ENCODE measurements at regions not wholly inside any gene's neighbourhood (a gene's known extent, or its start where the extent isn't known, plus 50 kb on each side); places are given as distances from the start of the nearest gene placed in this dataset.

- no peak overlapping the region for H3K27ac ChIP-seq (ENCODE audit: low read depth, low read length)
- peak overlapping the region; percentile 44 for H3K4ac ChIP-seq (replicated peaks; ENCODE audit: insufficient read length, low read depth, low read length)
- H2BK20ac ChIP-seq (ENCODE audit: low read length) = no peak overlapping the region
- H2AK5ac ChIP-seq (ENCODE audit: low read depth, low read length) = no peak overlapping the region
- no peak overlapping the region for H2BK15ac ChIP-seq (ENCODE audit: low read length)
- no peak overlapping the region for H3K14ac ChIP-seq (ENCODE audit: insufficient read length)
- peaks cover 0 to 11% of the 10 kb centered on the region in 2 experiments; a peak in 3 of 4 replicates for H3K9me3 ChIP-seq (ENCODE audit: insufficient read depth in 2 of 2, low read depth in 1 of 2, low read length in 1 of 2)
- H4K5ac ChIP-seq (ENCODE audit: insufficient read length, low read depth, low read length) = no peak overlapping the region
- H3K4me3 ChIP-seq (ENCODE audit: extremely low read depth in 1 of 4, insufficient read depth in 2 of 4, low read depth in 3 of 4, low read length in 4 of 4) = no peak overlapping the region
- H3K79me1 ChIP-seq (ENCODE audit: low read depth, low read length) = no peaks in the 10 kb centered on the region
- no peak overlapping the region for H3K23ac ChIP-seq (ENCODE audit: insufficient read length)
- no peak overlapping the region for H4K8ac ChIP-seq (ENCODE audit: extremely low read depth, insufficient read depth, low read length)
- no peaks in the 10 kb centered on the region for H3K79me2 ChIP-seq (ENCODE audit: control insufficient read depth in 1 of 2, insufficient read depth in 2 of 2, low read length in 2 of 2)
- H3K23me2 ChIP-seq (ENCODE audit: low read depth, low read length) = no peaks in the 10 kb centered on the region
- no peak overlapping the region for H3K56ac ChIP-seq (replicated peaks; ENCODE audit: insufficient read length, low read depth, low read length)
- DNase-seq (ENCODE audit: low read depth in 1 of 2, low spot score in 2 of 2) = no peak
- FAIRE-seq = no peak
- ChIA-PET POLR2A (ENCODE audit: partially characterized antibody) (no interaction called here), CTCF (ENCODE audit: partially characterized antibody) (interaction anchor here (0.7 to 1.2 kb wide), 5 partner anchors 21 to 834 kb away, joined by 3 to 4 read pairs (median 3); no protein-coding TSS in a partner anchor)
- H2BK120ac ChIP-seq (replicated peaks; ENCODE audit: low read depth, low read length) = no peak overlapping the region
- H2AFZ ChIP-seq (ENCODE audit: low read length) = no peak overlapping the region
- no peak overlapping the region for H3K9ac ChIP-seq (replicated peaks in 1 of 4; ENCODE audit: extremely low read depth in 1 of 4, low read depth in 3 of 4, low read length in 3 of 4)
- no peaks in the 10 kb centered on the region for H4K20me1 ChIP-seq (replicated peaks in 1 of 2; ENCODE audit: control insufficient read depth in 1 of 2, insufficient read depth in 2 of 2, low read length in 2 of 2)
- H4K91ac ChIP-seq (replicated peaks; ENCODE audit: insufficient read length, low read length) = no peak overlapping the region
- H3K18ac ChIP-seq (ENCODE audit: extremely low read depth, low read length) = no peak overlapping the region
- H2BK12ac ChIP-seq (ENCODE audit: low read depth, low read length) = no peak overlapping the region
- no peak overlapping the region for H3K4me2 ChIP-seq (ENCODE audit: insufficient read depth in 1 of 2, low read depth in 2 of 2, low read length in 2 of 2)
- no peaks in the 10 kb centered on the region; a peak in 1 of 7 replicates for H3K4me1 ChIP-seq (replicated peaks in 1 of 4; ENCODE audit: control insufficient read depth in 3 of 4, insufficient read depth in 4 of 4, low read length in 3 of 4)
- H3K36me3 ChIP-seq (ENCODE audit: control insufficient read depth in 2 of 4, insufficient read depth in 4 of 4, low read length in 3 of 4) = no peaks in the 10 kb centered on the region
- H2BK5ac ChIP-seq (ENCODE audit: low read depth, low read length) = no peak overlapping the region
- no peaks in the 10 kb centered on the region for H3K27me3 ChIP-seq (replicated peaks in 1 of 4; ENCODE audit: control insufficient read depth in 3 of 4, extremely low read depth in 1 of 4, insufficient read depth in 3 of 4, low read length in 3 of 4)
- TF ChIP-seq FOSL1 (IDR thresholded peaks at IDR 0.05; ENCODE audit: insufficient read depth, low read depth, low read length) (no peak), SP1 (IDR thresholded peaks at IDR 0.05; ENCODE audit: low read depth, low read length) (no peak), BCL11A (IDR thresholded peaks at IDR 0.05; ENCODE audit: low read depth in 2 of 2, low read length in 2 of 2) (no peak), NRF1 (IDR thresholded peaks at IDR 0.05; ENCODE audit: low read depth, low read length) (no peak), HDAC6 (IDR thresholded peaks at IDR 0.05; ENCODE audit: low read depth, low read length) (no peak), TAF7 (optimal IDR thresholded peaks at IDR 0.05; ENCODE audit: borderline replicate concordance, low read depth, low read length) (no peak)
These were observed 131.1 kb upstream of the TTC29 start for GRCh38 chr4:147076728-147077127.
